K562 (cell line): ENCODE measurements at regions not wholly inside any gene's neighbourhood (a gene's known extent, or its start where the extent isn't known, plus 50 kb on each side); places are given as distances from the start of the nearest gene placed in this dataset.

Source experiments
- MGA ChIP-seq: fragments of 450-650 bp; IDR thresholded peaks from 2 replicates; pipeline ENCODE4 v1.6.1; 2016; ENCODE audit warnings: mild to moderate bottlenecking, moderate library complexity
- SMAD4 ChIP-seq: fragments of 250-450 bp; sonication (Bioruptor Pico); conservative IDR thresholded peaks from 2 replicates; pipeline ENCODE4 v1.8.0; 2021; ENCODE audit warnings: inconsistent platforms, mild to moderate bottlenecking, moderate library complexity

DNA sequence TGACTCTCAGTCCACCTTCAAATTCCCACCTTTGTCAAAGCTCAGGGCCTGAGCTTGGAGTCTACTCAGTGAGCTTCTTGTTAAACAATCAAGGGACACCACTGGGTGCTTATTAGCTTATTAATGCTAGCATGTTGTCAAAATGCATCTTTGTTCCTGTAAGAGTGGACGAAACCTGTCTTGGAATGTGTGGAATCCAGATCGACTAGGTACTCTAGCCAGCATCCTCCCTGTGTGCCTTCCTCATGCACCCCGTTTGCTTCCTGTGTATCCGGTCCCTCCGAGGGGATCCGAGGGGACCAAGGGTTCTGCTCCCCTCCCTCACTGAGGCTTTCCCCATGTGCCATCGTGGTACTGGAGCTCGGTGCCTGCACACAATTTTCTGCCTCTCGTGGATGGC is 75.7 kb upstream of the UBE3A start (continued):
- TF ChIP-seq MGA = no peak
- no peak for TF ChIP-seq SMAD4 (CRISPR knock-in tag)
- TF ChIP-seq, all 486 proteins: peak for 0
